Vagina (tissue), 2 donors: ENCODE measurements at regions not wholly inside any gene's neighbourhood (a gene's known extent, or its start where the extent isn't known, plus 50 kb on each side); places are given as distances from the start of the nearest gene placed in this dataset.
"Not testable (repeated sequence)": the region's sequence is repeated elsewhere in the genome, so short reads cannot be mapped to it uniquely, and the experiment has no call there.

ENCODE experiments used
- POLR2A ChIP-seq, 2 donors: fragments of 450-650 bp; IDR thresholded peaks; one replicate each; pipeline ENCODE4 v1.6.1; 2017; ENCODE audit warnings: antibody characterized with exemption in 2 of 2, mild to moderate bottlenecking in 2 of 2, moderate library complexity in 2 of 2
- POLR2AphosphoS5 ChIP-seq, 2 donors: sonication (generic); formaldehyde crosslinking; IDR thresholded peaks; one replicate each; pipeline ENCODE4 v1.9.0; 2017; ENCODE audit warnings: antibody characterized with exemption in 2 of 2, mild to moderate bottlenecking in 2 of 2, low read depth in 1 of 2; ENCODE audit not compliant: insufficient read depth in 1 of 2
- TF ChIP-seq, protein P1 (sequence below), 3 experiments: fragments of 450-650 bp in 2 of 3; fragments of 200-600 bp in 1 of 3; sonication (generic) in 1 of 3; IDR thresholded peaks; one replicate each; pipeline ENCODE4 v1.5.1; 2017 to 2019; ENCODE audit warnings: antibody characterized with exemption in 3 of 3, mild to moderate bottlenecking in 2 of 3, moderate library complexity in 2 of 3

DNA sequence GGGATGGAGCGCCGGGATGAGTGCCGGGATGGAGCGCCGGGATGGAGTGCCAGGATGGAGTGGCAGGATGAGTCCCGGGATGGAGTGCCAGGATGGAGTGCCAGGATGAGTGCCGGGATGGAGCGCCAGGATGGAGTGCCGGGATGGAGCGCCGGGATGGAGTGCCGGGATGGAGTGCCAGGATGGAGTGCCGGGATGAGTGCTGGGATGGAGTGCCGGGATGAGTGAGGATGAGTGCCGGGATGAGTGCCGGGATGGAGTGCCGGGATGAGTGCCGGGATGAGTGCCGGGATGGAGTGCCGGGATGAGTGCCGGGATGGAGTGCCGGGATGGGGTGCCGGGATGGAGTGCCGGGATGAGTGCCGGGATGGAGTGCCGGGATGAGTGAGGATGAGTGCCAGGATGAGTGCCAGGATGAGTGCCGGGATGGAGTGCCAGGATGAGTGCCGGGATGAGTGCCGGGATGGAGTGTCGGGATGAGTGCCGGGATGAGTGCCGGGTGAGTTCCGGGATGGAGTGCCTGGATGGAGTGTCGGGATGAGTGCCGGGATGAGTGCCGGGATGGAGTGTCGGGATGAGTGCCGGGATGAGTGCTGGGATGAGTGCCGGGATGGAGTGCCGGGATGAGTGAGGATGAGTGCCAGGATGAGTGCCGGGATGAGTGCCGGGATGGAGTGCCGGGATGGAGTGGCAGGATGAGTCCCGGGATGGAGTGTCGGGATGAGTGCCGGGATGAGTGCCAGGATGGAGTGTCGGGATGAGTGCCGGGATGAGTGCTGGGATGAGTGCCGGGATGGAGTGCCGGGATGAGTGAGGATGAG is 52.9 kb upstream of the HELT start:
- TF ChIP-seq, protein P1, sequence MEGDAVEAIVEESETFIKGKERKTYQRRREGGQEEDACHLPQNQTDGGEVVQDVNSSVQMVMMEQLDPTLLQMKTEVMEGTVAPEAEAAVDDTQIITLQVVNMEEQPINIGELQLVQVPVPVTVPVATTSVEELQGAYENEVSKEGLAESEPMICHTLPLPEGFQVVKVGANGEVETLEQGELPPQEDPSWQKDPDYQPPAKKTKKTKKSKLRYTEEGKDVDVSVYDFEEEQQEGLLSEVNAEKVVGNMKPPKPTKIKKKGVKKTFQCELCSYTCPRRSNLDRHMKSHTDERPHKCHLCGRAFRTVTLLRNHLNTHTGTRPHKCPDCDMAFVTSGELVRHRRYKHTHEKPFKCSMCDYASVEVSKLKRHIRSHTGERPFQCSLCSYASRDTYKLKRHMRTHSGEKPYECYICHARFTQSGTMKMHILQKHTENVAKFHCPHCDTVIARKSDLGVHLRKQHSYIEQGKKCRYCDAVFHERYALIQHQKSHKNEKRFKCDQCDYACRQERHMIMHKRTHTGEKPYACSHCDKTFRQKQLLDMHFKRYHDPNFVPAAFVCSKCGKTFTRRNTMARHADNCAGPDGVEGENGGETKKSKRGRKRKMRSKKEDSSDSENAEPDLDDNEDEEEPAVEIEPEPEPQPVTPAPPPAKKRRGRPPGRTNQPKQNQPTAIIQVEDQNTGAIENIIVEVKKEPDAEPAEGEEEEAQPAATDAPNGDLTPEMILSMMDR (IDR thresholded peaks at IDR 0.05) = not testable (repeated sequence)
- TF ChIP-seq POLR2AphosphoS5 (IDR thresholded peaks at IDR 0.05; ENCODE audit: insufficient read depth in 1 of 2, low read depth in 1 of 2); POLR2A (IDR thresholded peaks at IDR 0.05): not testable (repeated sequence)
